ENCODE measurements at regions not wholly inside any gene's neighbourhood (a gene's known extent, or its start where the extent isn't known, plus 50 kb on each side); places are given as distances from the start of the nearest gene placed in this dataset.
"Not testable (repeated sequence)": the region's sequence is repeated elsewhere in the genome, so short reads cannot be mapped to it uniquely, and the experiment has no call there.

- TF ChIP-seq CTCF (conservative IDR thresholded peaks at IDR 0.05) = no peak
- no peak overlapping the region for H3K27ac ChIP-seq
Observed at GRCh38 chr3:39558775-39559306, 91.4 kb downstream of the MOBP start.

- TF ChIP-seq CTCF (conservative IDR thresholded peaks at IDR 0.05) = no peak
- H3K27ac ChIP-seq = no peak overlapping the region
Observed at GRCh38 chr3:39559543-39559942, 92.1 kb downstream of the MOBP start.

- TF ChIP-seq CTCF (conservative IDR thresholded peaks at IDR 0.05) = no peak
Observed at GRCh38 chr3:39568508-39568907, 101.0 kb downstream of the MOBP start.

GRCh38 chr3:39569095-39569494 lies 101.6 kb downstream of the MOBP start:
- TF ChIP-seq CTCF (conservative IDR thresholded peaks at IDR 0.05) = no peak

More at GRCh38 chr3:39568508-39568907, 101.0 kb downstream of the MOBP start:
- H3K27ac ChIP-seq = no peak overlapping the region

GRCh38 chr3:39573392-39573791 lies 105.9 kb downstream of the MOBP start:
- no peak for TF ChIP-seq CTCF (conservative IDR thresholded peaks at IDR 0.05)
- H3K27ac ChIP-seq = no peak overlapping the region

More at GRCh38 chr3:39569095-39569494, 101.6 kb downstream of the MOBP start:
- H3K27ac ChIP-seq = no peak overlapping the region

GRCh38 chr3:39577541-39577940 lies 110.1 kb downstream of the MOBP start:
- no peak overlapping the region for H3K27ac ChIP-seq
- TF ChIP-seq CTCF (conservative IDR thresholded peaks at IDR 0.05) = no peak

GRCh38 chr3:39586215-39586614 lies 118.7 kb downstream of the MOBP start:
- not testable (repeated sequence) for H3K27ac ChIP-seq

- no peak for TF ChIP-seq CTCF (conservative IDR thresholded peaks at IDR 0.05)
- H3K27ac ChIP-seq = no peak overlapping the region
Observed at GRCh38 chr3:39587113-39587512, 119.6 kb downstream of the MOBP start.
